ENCODE measurements at regions not wholly inside any gene's neighbourhood (a gene's known extent, or its start where the extent isn't known, plus 50 kb on each side); places are given as distances from the start of the nearest gene placed in this dataset.
A peak's percentile ranks its signal among the peaks of the same experiment; 100 is the strongest.
"Not testable (repeated sequence)": the region's sequence is repeated elsewhere in the genome, so short reads cannot be mapped to it uniquely, and the experiment has no call there.

- no peak for DNase-seq
Observed at GRCh38 chr12:73221398-73221797, 949.2 kb downstream of the TRHDE start.

- DNase-seq, result no peak
Observed at GRCh38 chr12:73221836-73222235, 949.7 kb downstream of the TRHDE start.

- no peak for DNase-seq
Observed at GRCh38 chr12:73225371-73225937, 953.3 kb downstream of the TRHDE start.

GRCh38 chr12:73225941-73226340 lies 953.8 kb downstream of the TRHDE start:
- DNase-seq, result no peak

GRCh38 chr12:73226593-73226992 lies 954.4 kb downstream of the TRHDE start:
- DNase-seq, result no peak

- DNase-seq, result not testable (repeated sequence)
Observed at GRCh38 chr12:73228828-73229227, 956.7 kb downstream of the TRHDE start.

GRCh38 chr12:73235387-73235786 lies 963.2 kb downstream of the TRHDE start:
- no peak for DNase-seq

GRCh38 chr12:73240110-73240509 lies 967.9 kb downstream of the TRHDE start:
- no peak for DNase-seq

- no peak for DNase-seq
Observed at GRCh38 chr12:73262788-73263381, 990.7 kb downstream of the TRHDE start.

GRCh38 chr12:73266206-73266605 lies 994.0 kb downstream of the TRHDE start:
- DNase-seq, result no peak

GRCh38 chr12:73274976-73275375 lies 1002.8 kb downstream of the TRHDE start:
- DNase-seq, result no peak

GRCh38 chr12:73277971-73278370 lies 1005.8 kb downstream of the TRHDE start:
- peak; percentile 27 for DNase-seq

- DNase-seq, result no peak
Observed at GRCh38 chr12:73301530-73301929, 1029.4 kb downstream of the TRHDE start.

- DNase-seq, result no peak
Observed at GRCh38 chr12:73307260-73307659, 1035.1 kb downstream of the TRHDE start.

GRCh38 chr12:73308079-73308478 lies 1035.9 kb downstream of the TRHDE start:
- no peak for DNase-seq

- no peak for DNase-seq
Observed at GRCh38 chr12:73308747-73309146, 1036.6 kb downstream of the TRHDE start.

GRCh38 chr12:73321319-73321718 lies 1049.1 kb downstream of the TRHDE start:
- no peak for DNase-seq

GRCh38 chr12:73321776-73322175 lies 1049.6 kb downstream of the TRHDE start:
- DNase-seq, result no peak

- DNase-seq, result no peak
Observed at GRCh38 chr12:73330584-73331351, 1058.6 kb downstream of the TRHDE start.

GRCh38 chr12:73341559-73342247 lies 1069.5 kb downstream of the TRHDE start:
- no peak for DNase-seq

- DNase-seq, result no peak
Observed at GRCh38 chr12:73342733-73343132, 1070.6 kb downstream of the TRHDE start.

- no peak for DNase-seq
Observed at GRCh38 chr12:73352826-73353225, 1080.7 kb downstream of the TRHDE start.

- DNase-seq, result peak; percentile 7
Observed at GRCh38 chr12:73361156-73361863, 1089.1 kb downstream of the TRHDE start.

Data from eye (tissue), 1 donor.